ENCODE measurements at regions not wholly inside any gene's neighbourhood (a gene's known extent, or its start where the extent isn't known, plus 50 kb on each side); places are given as distances from the start of the nearest gene placed in this dataset.

- no peak for TF ChIP-seq CTCF (IDR thresholded peaks at IDR 0.05)
- TF ChIP-seq POLR2A (IDR thresholded peaks at IDR 0.05), result no peak
Measured at GRCh38 chr13:61021838-61022237, 393.8 kb downstream of the PCDH20 start.
